Stimulated activated CD8-positive, alpha-beta memory T cell treated with anti-CD3 and anti-CD28 coated beads, Interleukin-12 subunit alpha, Interleukin-12 subunit beta, amount 100 ng/mL, for 1 hour (primary cell): ENCODE measurements at regions not wholly inside any gene's neighbourhood (a gene's known extent, or its start where the extent isn't known, plus 50 kb on each side); places are given as distances from the start of the nearest gene placed in this dataset.
"Not testable (repeated sequence)": the region's sequence is repeated elsewhere in the genome, so short reads cannot be mapped to it uniquely, and the experiment has no call there.

Experiments
- DNase-seq: peaks from one replicate; pipeline ENCODE4 v3.0.0-alpha.2; 2020; ENCODE audit warnings: low read depth

DNA sequence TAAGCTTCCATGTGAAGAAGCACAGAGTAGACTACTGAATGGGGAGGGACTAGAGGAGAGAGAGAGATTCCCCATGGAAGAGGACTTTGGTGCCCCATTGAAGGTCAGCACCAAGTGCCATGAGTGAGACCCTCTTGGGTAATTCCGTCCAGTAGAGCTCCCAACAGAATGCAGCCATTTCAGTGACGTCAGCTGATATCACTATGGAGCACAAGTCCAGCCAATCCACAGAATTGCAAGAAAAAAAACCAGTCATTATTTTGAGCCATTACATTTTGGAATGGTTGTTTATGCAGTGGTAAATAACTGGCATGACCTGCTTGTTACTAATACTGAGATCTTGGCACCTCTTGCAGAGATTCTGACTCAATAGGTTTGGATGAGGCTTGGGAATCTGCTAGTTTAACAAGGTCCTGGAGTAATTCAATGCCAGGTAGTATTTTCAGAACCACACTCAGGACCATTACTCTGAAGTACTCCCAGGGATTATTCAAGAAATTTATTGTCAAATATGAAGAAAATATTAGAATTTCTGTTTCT lies 52.6 kb upstream of the SP8 start:
- no peak for DNase-seq

DNA sequence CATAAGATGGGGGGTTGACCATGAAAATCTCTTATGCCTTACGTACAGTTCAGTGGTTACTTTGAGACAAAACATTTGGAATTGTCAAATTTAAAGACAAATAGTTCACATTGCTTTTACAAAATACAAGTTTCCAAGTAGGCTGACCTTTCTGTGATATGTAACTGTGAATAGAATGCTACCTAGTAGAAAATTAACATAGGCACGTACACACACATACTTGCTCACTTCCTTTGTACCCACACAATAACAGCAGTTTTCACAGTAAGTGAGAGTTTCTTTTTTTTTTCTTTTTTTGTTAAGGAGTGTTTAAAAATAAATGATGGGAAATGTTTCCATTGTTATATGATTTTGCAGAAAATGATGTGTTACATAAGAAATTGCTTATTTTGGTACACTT lies 53.3 kb upstream of the SP8 start:
- no peak for DNase-seq

DNA sequence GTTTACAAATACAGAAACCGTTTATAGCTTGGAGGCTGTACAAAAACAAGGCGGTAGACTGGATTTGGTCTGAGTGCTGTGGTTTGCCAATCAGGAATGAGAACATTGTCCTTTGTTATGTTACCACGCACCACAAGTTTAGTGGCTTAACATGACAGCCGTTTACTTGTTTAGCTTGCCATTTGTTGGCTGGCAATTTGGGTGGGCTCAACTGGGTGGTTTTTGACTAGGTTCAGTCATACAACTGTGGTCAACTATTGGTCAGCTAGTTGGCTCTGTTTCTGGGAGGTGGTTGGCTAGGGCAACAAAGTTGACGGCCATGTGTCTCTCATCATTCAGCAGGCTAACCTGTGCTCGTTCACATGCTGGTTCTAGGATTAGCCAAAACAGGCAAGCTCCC lies 60.1 kb upstream of the SP8 start:
- no peak for DNase-seq

DNA sequence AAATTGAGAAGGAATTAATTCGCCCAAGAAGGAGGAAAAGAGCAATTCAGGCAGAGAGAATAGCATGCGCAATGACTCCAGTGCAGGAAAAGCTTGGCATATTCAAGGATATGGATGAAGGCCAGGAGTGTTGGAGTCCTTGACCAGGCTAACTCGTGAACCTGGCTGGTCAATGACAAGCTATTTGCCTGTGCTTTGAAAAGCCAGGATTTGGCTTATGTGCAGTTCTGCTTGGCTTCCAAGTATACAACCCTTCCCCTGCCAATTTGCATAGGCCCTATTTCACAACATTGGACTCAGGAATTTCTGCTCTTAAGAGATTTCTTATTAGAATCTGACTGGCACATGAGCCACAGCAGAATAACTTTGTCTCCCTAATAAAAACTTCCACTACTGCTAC lies 72.3 kb upstream of the SP8 start:
- DNase-seq, result no peak

DNA sequence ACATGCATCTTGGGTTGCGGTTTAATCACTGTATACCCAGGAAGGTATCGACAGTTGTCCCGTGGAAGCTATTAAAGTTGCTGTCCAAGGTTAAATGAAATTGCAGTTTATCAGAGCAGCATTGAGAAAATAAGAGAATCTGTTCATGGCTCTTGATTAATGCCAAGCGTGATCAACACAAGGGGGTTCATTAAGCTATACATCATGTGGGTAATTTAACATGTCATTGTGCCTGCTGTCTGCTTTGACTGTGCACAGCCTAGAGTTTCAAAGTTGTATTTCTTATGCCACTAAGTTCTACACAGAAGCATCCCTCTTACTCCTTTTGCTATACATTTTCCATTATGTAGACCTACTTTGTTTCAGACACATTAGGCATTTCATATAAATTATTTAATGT lies 74.8 kb upstream of the SP8 start:
- DNase-seq, result no peak

DNA sequence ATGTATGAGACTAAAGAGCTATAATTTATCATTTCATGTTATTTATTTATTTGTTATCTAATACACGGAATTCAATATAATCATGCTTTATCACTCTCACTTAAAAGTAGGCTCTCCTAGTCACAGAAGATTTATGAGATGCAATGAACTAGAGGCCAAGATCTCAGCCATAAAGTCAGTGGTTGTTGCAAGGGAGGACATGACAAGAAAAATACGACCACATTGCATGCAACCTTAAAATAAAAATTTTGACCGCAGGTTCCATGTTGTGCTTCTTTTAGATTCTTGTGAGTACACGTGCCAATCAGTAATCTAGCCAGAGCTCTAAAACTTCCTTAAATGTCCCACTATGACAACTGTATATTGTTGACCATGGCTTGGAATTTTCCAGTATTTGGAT lies 75.9 kb upstream of the SP8 start:
- DNase-seq, result no peak

DNA sequence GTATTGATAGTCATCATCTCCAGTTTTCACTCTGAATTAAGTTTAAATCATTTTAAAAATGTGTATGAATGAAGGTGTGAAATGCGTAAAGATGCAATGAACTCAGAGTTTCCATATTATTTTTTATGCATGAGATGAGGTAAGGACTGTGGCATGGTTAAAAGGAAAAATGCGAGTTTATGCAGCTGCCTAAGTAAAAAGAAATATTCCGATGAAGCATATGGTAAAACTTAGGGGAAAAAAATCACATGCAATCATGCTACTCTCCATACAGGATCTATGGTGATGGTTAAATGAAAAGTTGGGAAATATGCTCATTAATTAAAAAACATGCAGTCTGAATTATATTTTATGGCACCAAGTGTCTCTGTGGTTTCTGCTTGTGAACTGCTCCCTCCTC lies 77.5 kb upstream of the SP8 start:
- no peak for DNase-seq

DNA sequence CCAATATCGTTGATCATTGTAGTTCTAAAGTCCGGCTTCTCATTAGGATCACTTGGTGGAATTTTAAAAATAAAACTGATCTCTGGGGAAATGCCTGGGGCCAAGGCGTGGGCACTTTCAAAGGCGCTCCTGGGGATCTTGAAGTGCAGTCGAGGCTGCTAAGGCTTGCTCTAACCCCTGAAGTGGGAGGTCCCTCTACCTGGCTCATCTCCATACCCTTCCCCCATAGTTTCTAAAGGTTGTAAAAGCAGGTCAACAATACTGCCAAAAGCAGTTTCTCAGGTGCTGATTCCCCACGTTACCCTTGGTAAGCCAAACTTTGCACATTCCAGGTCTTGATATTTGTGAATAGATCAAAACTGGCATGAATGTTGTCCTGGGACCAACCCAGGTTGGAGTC lies 79.0 kb upstream of the SP8 start:
- no peak for DNase-seq

DNA sequence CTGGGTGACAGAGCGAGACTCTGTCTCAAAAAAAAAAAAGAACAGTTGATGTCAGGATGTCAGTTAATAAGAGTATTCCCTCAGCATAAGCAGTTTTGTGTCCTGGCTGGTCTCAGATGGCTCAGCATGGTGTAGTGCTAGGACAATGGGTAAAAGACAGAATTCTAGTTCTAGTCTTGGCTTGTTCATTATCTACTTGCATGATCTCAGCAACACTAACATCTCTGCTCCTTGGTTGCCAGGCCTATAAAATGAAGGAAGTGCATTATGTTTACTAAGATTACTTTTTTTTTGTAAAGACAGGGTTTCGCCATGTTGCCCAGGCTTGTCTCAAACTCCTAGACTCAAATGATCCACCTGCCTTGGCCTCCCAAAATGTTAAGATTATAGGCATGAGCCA lies 84.3 kb upstream of the SP8 start:
- DNase-seq, result no peak

DNA sequence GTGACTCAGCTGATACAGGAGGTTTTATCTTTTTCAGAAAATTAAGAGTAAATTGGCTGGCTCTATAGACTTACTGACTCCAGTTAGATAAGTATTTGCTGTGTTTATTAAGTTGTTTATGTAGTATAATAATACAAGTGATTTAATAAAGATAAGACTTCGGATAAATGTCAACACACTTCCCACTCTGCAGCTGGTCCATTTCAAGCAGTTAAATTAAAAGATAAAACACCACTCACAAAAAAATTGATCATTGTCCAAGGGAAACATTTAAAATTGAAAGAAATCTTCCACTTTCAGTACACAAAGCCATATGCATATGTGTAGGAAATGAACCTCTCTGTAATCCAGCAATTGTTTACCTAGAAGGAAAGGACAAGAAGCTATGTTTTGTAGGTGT lies 106.1 kb upstream of the SP8 start:
- DNase-seq, result no peak

DNA sequence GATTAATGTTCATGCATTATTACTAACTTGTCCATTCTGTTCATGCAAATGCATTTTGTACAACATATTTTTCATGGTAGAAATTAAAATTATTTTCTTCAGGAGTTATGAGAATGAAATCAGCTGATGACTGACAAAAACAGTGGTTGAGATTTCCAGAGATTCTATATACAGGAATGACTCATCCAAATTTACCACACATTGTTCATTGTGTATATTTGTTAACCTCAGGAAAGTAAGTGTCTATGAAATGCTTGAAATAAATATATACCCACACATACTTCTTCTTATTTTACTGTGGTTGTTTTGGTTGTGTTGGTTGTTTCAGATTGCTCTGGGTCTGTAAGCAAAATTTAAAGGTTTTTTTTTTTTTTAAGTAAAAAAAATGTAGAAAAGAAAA lies 108.1 kb upstream of the SP8 start:
- DNase-seq, result no peak

DNA sequence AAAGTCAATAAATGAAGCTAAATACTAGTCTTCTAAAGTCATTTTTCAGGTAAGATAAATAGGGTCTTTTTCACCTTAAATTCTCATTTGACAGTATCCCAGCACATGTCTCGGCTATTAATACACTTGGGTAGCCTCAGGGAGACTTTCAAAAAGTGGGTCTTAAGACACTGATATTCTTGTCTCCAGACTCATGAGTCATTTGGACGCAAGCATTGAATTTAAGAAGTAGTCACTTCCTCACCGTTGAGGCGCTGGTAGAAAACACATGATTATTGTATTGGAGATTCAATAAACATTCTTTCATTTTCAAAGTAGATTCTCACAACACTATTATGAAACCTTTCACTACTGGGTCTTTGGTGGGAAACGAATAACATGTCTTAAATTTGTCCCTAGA lies 108.9 kb upstream of the SP8 start:
- DNase-seq, result no peak

DNA sequence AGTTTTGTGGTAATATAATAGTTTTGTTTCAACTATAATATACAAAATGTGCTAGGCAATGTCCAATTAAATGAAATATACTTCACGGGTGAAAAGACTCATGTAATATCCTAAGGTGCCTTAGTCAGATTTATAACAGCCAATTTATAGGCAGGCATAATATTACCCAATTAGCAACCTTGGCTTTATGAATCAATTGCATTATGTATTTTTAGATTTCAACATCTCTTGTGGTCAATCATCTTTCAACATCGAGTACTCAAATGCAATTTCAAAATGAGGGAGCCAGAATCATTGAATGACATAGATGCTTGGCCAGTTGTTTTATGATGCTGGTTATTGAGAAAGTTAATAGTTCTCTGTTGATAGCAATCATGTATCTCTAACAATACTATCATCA lies 110.3 kb upstream of the SP8 start:
- DNase-seq, result no peak

DNA sequence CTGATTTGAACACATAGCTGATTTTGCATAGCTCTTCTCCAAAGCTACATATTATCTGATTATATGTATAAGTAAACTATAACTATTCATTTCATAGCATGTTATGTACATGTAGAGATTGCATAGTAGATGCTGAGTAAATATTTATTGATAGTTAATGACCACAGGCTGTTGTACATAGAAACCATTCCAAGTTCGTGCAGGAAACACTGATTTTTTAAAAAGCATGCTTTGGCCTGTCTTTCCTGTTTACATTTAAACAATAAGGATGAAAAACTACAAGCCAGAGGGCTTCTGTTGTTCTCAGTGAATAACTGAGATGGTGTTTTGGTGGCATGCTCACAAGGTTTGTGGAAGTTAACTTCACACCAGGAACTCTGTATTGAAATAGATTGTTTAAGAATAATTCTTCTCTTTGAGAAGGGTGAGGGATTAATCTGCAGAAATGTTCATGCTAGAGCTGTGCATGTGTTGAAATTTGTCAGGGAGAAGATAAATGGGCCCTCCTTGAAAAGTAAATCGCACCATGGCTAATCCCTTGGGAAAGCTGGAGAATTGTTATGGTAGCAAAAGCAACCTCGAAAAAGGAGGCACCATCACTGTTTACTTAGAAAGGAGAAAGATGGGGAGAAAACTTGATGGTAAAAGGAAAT lies 120.2 kb upstream of the SP8 start:
- no peak for DNase-seq

DNA sequence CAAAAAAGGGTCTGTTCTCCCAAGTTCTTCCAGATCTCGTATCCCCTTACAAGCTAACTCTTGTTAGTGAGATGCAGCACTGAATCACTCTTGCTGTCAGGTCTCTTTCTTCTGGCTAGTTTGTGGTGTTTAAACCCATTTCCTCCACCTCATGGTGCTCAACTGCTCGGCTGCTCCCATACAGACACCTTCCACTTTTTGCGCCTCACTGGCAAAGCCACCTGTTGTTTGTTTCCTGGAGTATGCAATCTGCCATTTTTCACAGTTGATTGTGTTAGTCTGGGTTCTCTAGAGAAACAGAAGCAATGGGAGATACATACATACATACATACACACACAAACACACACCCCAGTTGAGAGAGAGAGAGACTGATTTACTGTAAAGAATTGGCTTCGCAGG lies 124.4 kb upstream of the SP8 start:
- no peak for DNase-seq

DNA sequence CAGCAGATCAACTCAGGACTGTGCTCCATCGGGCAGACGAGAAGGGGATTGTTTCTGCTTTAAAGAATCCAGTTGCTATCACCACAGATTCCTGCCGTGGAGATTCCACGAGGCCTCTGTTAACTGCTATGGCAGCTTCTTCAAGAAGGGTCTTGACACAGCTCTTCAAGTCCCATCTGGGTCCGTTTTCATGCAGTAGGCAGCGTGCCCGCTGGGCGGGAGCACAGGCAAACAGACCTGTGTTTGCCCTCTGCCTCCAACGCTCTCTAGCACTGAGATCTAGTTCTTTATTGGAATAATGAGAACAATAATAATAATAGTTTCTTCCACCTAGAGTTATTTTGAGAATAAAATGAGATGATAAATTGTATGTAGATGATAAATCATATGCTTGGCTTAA lies 127.2 kb upstream of the SP8 start:
- no peak for DNase-seq

DNA sequence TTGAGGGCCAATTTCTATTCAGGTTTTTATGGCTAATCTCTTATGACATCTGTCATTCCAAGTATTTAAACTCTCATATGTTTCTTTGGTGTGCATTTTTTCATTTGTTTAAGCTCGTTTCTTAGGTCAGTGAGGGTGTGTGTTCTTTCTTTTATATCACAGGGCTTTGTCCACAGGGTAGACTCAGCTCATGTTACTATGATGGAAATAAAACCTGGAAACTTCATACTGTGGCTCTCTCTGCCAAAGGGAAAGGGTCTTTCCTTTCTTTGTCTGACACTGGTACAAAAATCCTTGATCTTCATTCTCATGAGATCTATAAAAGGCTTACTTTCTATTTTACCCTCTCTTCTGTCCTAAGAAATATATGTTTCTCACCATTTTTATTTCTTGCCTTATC lies 129.6 kb upstream of the SP8 start:
- DNase-seq, result no peak

DNA sequence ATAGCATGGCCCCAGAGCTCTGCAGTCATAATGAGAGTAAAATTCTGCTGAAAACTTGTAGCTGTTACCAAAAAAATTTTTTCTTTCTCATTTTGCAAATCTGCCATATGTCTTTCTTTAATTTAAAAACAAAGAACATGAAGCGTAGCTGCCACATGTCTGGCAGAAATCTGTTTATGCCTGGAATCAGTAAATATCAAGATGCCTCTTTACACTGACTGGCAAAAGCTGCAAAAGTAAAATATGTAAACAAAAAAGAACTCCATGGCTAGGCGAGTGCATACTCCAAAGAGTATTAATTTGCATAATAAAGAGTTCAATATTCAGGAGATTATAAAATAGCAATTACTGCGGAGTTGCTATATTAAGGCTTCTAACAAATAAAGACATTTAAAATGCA lies 130.9 kb upstream of the SP8 start:
- no peak for DNase-seq

DNA sequence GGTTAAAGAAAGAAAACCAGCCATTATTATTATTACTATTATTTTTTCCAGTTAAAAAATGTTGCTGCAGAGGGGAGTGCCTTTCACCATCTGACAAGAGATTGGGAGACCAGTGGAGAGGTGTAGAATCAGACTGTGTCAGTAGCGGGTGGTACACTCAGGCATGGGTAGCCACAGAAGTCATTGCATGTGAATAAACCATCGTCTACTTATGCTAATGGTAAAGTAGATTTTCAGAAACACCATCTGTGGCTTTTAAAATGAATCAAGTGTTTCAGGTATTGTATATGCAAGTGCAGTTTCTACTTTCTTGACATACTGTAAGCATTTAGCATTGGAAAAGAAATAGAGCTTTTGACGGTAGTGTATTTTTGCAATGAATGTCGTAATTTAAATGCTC lies 131.5 kb upstream of the SP8 start:
- no peak for DNase-seq

DNA sequence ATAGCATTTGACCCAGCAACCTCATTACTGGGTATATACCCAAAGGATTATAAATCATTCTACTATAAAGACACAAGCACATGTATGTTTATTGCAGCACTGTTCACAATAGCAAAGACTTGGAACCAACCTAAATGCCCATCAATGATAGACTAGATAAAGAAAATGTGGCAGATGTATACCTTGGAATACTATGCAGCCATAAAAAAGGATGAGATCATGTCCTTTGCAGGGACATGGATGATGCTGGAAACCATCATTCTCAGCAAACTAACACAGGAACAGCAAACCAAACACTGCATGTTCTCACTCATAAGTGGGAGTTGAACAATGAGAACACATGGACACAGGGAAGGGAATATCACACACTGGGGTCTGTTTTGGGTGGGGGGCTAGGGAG lies 140.5 kb upstream of the SP8 start:
- DNase-seq, result not testable (repeated sequence)

DNA sequence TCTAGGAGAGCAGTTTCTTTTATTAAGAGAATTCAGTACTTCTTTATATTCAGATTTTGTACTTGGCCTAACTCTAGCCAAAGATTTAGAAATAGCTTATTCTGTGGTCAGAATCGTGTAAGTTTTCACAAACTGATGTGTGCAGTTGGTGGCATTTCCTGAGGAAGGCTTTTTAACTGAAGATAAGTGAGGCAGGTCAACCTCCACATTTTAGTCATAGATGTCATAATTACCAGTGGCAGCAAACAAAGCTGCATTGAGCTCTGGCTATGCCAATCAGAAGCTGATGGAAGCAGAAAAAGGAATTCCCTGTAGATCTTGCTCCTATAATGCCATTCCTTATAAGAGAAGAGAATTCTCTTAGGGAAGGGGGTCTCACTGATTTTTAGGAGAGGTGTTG lies 141.3 kb upstream of the SP8 start:
- DNase-seq, result no peak

DNA sequence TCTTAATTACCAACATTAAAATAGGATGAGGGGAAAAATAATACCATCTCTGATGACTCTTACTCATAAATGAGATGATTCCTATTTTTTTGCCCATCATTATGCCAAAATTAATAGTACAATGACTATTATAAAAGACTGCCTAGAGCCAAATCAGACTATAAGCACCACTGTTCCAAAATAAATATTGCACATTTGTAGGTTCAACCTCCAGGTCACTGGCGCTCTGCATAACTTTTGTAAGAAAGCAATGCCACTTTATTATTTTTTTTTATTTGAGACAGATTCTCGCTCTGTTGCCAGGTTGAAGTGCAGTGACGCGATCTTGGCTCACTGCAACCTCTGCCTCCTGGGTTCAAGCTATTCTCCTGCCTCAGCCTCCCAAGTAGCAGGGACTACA lies 142.5 kb upstream of the SP8 start:
- no peak for DNase-seq

DNA sequence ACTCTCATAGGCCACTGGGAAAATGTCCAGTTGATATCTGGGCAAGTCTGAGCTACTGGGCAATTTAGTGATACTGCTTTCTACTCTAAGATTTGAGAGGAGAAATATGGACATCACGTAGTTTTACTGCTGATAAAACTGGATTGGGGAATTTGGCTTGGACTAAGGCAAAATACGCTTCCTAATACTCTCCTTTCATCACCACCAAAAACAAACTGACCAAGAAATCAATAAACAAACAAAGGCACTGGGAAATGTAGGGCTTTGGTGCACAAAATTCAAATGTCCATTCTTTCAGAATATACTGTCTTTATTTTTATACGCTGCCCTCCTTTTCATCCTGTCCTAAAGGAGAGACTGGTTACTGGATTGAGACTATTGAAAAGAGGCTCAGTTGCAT lies 145.1 kb upstream of the SP8 start:
- DNase-seq, result no peak

DNA sequence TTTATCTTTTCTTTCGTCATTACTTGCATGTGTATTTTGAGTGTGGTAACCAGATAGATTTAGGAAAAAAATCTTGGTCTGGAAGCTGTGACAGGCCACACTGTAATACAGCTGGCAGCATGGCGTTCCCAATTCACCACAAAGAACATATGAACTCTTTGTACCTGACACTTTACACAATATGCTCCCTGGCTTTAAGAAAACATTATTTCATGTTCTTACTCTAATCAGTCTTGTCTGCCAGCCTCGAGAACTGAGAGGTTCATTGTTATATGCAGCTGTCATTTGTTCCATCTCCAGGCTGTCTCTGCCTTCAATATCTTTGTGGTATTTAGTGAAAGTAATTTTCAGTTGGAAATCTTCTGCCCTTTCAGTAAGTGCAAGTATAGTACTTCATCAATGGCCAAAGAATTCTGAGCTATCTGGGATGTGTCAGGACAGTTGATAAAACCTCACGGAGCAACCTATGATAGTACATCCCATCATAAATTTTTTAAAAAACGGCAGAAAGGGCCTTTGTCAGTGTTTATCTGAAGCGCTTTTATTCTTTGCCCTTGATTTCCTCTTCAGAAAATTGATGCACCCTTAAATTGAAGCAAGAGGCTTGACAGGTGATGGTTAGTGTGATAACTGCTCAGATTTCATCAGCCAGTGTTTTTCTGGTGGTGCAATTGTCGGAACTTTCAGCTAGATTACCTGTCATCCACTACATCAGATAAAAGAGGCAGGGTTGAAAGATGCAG lies 146.3 kb upstream of the SP8 start:
- no peak for DNase-seq
